ENCODE measurements at regions not wholly inside any gene's neighbourhood (a gene's known extent, or its start where the extent isn't known, plus 50 kb on each side); places are given as distances from the start of the nearest gene placed in this dataset.
"Not testable (repeated sequence)": the region's sequence is repeated elsewhere in the genome, so short reads cannot be mapped to it uniquely, and the experiment has no call there.

GRCh38 chr9:115412656-115413055, 294.7 kb upstream of the TNC start:
- DNase-seq: no peak

GRCh38 chr9:115413304-115413703, 295.3 kb upstream of the TNC start:
- DNase-seq: no peak

GRCh38 chr9:115413766-115414382, 295.9 kb upstream of the TNC start:
- no peak for DNase-seq

DNA sequence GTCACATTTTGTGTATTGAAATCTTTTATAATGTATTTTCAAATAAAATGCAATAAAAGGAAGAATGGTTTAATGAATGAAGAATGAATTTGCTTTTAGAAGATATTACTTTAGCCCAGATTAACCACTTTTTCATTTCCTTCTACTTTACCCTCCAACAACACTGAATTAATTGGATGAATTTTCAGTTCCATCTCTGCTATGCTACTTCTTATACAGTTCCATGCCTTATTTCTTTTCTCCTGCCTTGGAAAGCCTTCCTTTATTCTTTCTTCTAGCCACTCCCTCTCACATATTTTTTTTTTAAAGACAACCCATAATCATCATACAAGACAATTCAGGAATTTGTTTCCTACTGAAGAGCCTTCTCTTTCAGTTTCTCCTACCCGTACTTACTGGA, 296.6 kb upstream of the TNC start:
- no peak for DNase-seq

- no peak for DNase-seq
Measured at GRCh38 chr9:115415450-115415849, 297.5 kb upstream of the TNC start.

DNA sequence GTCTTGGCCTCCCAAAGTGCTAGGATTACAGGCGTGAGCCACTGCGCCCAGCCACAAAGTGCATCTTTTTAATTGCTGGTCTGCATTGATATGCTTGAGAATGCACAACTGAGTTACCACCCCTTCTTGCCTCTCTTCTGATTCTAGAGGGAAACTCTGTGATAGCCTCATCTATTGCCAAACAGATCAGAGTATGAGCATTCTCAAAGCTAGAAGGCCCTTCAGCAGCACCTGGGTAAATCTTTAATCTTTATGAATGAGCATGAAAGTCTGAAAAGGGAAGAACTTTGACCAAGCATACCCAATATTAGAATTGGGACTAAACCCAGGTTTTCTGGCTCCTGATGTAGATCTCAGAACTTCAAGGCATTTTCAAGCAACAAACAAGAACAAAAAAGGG, 298.3 kb upstream of the TNC start:
- DNase-seq: no peak

- not testable (repeated sequence) for DNase-seq
Measured at GRCh38 chr9:115418181-115418580, 300.2 kb upstream of the TNC start.

DNA sequence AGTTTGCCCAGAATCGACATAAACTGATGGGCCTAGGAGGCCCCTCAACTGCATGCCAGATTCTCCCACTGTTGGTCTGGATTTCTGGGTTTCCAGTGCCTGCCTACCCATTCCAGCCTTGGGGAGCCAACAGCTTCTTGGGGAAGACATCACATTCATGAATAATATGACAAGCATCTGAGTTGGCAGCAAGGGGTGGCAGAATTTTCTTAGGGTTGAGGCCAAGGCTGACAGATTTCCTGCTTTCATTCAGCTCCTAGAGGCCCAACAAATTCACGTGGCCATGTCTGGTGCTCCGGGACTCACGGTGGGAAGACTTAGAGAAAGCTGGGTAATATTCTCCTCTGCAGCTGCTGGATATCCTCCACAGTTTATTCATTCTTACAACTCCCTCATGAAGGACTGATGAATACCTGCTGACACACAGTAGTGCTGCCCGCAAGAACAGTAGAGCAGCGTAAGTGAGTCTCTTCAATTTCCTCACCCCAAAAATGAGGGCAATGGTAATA, 305.0 kb upstream of the TNC start:
- DNase-seq: no peak

DNA sequence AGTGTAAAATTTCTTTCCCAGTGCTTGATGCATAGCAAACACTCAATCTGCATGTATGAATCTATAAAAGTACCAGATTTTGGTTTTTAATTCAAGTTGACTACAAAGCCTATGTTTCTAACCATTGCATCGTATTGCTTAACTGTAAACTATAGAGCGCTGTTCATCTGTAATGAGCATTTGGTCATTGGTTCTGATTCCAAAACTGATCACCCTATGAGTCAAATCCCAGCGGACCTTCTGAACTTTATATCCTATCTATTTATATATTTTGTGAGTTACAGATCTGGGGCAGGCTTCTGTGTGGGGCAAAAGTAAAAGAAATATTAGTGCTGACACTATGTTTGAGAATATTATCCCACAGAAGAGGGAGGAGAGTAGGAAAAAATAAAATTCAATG, 305.7 kb upstream of the TNC start:
- DNase-seq: no peak

- no peak for DNase-seq
Measured at GRCh38 chr9:115425601-115426000, 307.6 kb upstream of the TNC start.

- no peak for DNase-seq
Measured at GRCh38 chr9:115437418-115437817, 319.5 kb upstream of the TNC start.

- no peak for DNase-seq
Measured at GRCh38 chr9:115439641-115440040, 321.7 kb upstream of the TNC start.

DNA sequence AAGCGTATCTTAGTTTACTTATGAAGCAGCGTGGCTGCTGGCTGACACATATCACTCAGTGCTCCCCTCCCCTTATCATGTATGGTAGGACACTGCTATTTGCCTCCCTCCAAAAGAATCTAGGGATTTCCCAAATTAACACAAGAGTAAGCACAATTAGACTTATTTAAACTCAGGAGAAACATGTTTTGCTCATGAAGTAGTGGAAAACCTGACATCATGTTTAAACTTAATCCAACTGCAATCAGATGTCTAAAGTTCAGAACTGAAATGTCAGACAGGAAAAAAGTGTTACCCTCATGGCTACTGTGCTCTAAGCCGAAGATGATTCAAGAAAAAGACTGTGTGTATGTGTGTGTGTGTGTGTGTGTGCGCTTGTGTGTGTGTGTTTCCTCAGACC, 324.1 kb upstream of the TNC start:
- no peak for DNase-seq

DNA sequence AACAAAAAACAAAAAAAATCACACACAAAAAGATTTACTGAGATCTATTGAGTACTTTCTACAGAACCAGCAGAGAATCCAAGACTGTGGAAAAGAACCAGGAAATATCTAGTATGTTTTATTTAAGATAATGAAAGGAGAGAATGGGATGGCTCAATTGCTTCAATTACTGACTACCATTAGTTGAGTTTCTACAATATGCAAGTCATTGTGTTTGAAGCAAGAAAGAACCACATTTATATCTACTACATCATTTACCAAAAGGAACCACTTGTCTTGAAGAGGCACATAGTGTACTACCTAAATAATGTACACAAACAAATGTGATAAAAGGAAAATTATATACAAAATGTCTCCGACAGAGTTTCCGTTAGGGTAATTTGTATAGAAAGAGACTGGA, 325.9 kb upstream of the TNC start:
- DNase-seq: no peak

- DNase-seq: no peak
Measured at GRCh38 chr9:115444959-115445358, 327.0 kb upstream of the TNC start.

DNA sequence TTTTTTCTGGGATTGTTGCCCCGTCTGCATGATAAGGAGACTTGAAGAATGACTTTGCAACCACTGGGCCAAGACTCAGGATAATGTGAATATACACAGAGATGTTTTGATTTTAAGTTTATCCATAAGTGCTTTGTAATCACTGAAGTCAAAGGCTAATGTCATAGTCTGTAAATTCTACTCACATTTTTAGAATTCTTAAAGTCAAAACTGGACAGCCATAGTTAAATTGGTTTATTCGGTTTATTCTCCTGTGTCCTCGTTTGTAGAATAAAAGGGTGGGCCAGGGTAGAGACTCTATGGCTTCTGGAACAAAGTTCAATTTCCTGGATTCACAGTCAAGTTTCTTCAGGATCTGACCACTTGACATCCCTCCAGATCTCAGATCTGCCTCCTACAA, 327.7 kb upstream of the TNC start:
- DNase-seq: no peak

DNA sequence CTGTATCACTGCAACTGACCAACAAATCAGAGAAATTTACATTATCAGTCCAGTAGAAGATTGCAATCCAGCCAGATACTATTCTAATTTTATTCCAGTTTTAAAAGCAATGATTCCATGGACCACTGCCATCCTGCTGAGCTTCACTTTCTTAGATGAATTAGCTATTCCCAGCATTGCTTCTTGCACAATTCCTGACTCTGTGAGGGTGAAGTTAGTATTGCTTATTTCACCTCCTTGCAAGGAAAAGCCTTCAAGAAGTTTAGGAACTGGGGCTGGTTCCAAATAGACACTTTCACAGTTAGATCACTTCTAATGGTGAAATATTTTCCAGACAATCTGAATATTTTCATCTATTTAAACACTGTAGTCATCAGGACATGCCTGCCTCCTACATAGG, 338.6 kb upstream of the TNC start:
- no peak for DNase-seq

GRCh38 chr9:115461280-115461679, 343.3 kb upstream of the TNC start:
- DNase-seq: no peak

GRCh38 chr9:115462623-115463022, 344.7 kb upstream of the TNC start:
- DNase-seq: no peak

GRCh38 chr9:115466756-115467155, 348.8 kb upstream of the TNC start:
- DNase-seq: no peak

DNA sequence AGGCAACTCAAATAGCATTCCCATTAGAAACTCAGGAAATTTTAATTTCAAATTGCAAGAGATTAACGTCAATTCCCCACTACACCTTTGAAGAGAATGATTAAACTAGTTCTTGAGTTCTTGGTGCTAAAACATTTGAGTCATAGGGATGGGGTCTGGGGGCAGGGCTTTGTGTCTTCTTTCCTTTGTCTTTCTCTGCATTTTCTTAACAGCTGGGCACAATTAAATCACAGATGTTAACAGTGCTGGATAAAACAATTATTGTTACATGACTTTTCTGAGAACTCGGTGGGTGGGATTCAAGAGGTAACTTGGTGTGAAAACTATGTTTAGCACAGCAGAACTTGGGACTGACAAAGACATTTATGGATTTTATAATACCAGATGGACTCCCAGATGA, 351.9 kb upstream of the TNC start:
- DNase-seq: no peak

- DNase-seq: not testable (repeated sequence)
Measured at GRCh38 chr9:115473032-115473431, 355.1 kb upstream of the TNC start.

DNA sequence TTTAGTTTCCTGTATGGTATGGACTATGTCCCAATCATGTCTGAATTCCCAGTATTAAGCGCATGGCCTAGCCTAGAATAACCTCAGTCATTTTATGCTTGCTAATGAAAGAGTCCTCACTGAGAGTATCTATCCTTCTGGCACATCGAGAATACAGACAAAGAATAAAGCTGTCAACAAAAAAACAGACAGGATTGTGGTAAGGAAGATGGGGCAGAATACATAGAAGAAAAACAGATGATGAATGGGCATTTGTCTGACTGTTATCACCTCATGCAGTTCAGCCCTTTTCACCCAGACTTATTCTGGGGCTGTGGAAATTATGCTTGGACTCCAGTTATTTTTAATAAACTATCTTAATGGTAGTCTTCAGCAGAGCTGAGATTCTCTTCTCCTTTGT, 363.8 kb upstream of the TNC start:
- DNase-seq: no peak

GRCh38 chr9:115482747-115483146, 364.8 kb upstream of the TNC start:
- DNase-seq: no peak

GRCh38 chr9:115492869-115493268, 374.9 kb upstream of the TNC start:
- no peak for DNase-seq

DNA sequence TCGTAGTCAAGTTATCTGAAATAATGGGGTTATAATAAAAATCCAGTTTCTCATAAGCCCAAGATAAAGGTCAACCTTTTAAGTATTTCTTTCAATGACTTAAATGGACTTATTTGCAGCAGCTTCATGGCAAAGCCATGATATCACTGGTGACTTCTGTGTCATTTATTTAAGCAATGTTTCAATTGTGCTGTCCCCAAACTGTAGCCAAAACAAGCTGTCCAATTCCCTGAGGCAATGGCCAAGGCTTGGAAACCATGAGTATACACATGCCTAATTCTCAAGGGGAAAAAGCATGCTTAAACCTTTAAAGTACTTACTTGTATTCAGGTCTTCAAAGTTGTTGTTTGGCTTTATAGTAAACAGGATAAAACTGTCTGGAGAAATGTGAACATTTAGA, 376.4 kb upstream of the TNC start:
- no peak for DNase-seq

Data from NCI-H510A treated with DMSO at 0.1 percent for 48 hours (cell line).